Kidney (tissue), 13 donors: ENCODE measurements at regions not wholly inside any gene's neighbourhood (a gene's known extent, or its start where the extent isn't known, plus 50 kb on each side); places are given as distances from the start of the nearest gene placed in this dataset.

Experiments used
- DNase-seq, 5 donors: peaks; one replicate each; pipeline ENCODE4 v3.0.0-alpha.2; 2013 to 2020
- FAIRE-seq: peaks from 2 replicates; lab custom pipeline; 2012; peaks lifted over from hg19 to GRCh38; lab: Jason Lieb, UNC
- H3K27ac ChIP-seq, 2 donors: one replicate each; pipeline ENCODE4 v1.7.0; 2013; ENCODE audit warnings: low read depth in 2 of 2, low read length in 2 of 2, inconsistent platforms in 1 of 2
- H3K27me3 ChIP-seq: one replicate; pipeline ENCODE4 v1.7.1; 2013; ENCODE audit warnings: low read length, inconsistent platforms; ENCODE audit not compliant: control insufficient read depth, insufficient read depth
- H3K36me3 ChIP-seq, 3 donors: one replicate each; pipeline versions ENCODE4 v1.7.0 to v1.7.1; 2013; ENCODE audit warnings: low read length in 3 of 3, control low read depth in 1 of 3, inconsistent platforms in 1 of 3; ENCODE audit not compliant: insufficient read depth in 3 of 3, control insufficient read depth in 2 of 3
- H3K4me1 ChIP-seq, 3 donors: one replicate each; pipeline versions ENCODE4 v1.7.0 to v1.7.1; 2013; ENCODE audit warnings: low read length in 3 of 3, inconsistent platforms in 1 of 3, low read depth in 1 of 3; ENCODE audit not compliant: control insufficient read depth in 2 of 3, insufficient read depth in 2 of 3
- H3K4me3 ChIP-seq, 3 donors: one replicate each; pipeline versions ENCODE4 v1.7.0 to v1.8.1; 2013; ENCODE audit warnings: low read length in 3 of 3, control low read depth in 1 of 3, inconsistent platforms in 1 of 3
- H3K9ac ChIP-seq, 3 donors: one replicate each; pipeline versions ENCODE4 v1.7.0 to v1.7.1; 2013; ENCODE audit warnings: low read length in 3 of 3, control low read depth in 1 of 3, inconsistent platforms in 1 of 3
- H3K9me3 ChIP-seq, 3 donors: one replicate each; pipeline versions ENCODE4 v1.7.0 to v1.7.1; 2013; ENCODE audit warnings: low read length in 3 of 3, control low read depth in 1 of 3, inconsistent platforms in 1 of 3; ENCODE audit not compliant: control insufficient read depth in 2 of 3, insufficient read depth in 1 of 3
- intact Hi-C: fragments of 100-400 bp; cut with DNase I; formaldehyde crosslinking; loops from one replicate; pipeline ENCODE4 v1.11.1; 2022
- TF ChIP-seq, protein P1 (sequence below): IDR thresholded peaks from 3 replicates; pipeline ENCODE4 v1.5.1; 2012; ENCODE audit warnings: mild to moderate bottlenecking, moderate library complexity, borderline replicate concordance; ENCODE audit not compliant: insufficient read depth; ENCODE audit errors: extremely low read depth
- donor health status: control.
- donor health status: control.
- donor health status: control.
- donor health status: control.
- donor health status: control.
- donor health status: DM: yes; HTN: yes; CAD: no.
- donor health status: Normal renal cell carcinoma (clear cell type).

DNA sequence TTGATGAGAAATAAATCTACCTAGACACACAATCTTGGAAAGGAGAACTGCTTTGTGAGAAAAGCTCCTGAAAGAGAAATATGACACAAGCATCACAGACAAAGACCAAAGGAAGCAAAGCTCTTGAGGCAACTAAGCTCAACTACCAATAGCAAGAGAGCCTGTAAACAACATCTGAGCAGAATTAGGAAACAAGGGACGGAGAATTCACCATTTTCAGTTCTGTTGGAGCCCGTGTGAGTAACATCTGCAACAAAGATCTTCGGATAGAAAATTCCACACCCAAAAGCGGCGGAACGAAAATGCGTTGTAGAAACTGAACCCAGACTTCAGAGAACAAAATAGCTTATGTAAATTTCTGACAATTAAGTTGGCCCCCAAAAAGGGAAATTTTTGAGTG, 909.9 kb upstream of the MBL2 start:
- Histone ChIP-seq H3K27ac (no peak overlapping the region), H3K9ac (no peak overlapping the region), H3K4me3 (no peak overlapping the region), H3K4me1 (no peaks in the 10 kb centered on the region), H3K9me3 (no peaks in the 10 kb centered on the region), H3K36me3 (no peaks in the 10 kb centered on the region), H3K27me3 (no peaks in the 10 kb centered on the region)
- FAIRE-seq (no peak), DNase-seq (no peak)
- TF ChIP-seq, protein P1, sequence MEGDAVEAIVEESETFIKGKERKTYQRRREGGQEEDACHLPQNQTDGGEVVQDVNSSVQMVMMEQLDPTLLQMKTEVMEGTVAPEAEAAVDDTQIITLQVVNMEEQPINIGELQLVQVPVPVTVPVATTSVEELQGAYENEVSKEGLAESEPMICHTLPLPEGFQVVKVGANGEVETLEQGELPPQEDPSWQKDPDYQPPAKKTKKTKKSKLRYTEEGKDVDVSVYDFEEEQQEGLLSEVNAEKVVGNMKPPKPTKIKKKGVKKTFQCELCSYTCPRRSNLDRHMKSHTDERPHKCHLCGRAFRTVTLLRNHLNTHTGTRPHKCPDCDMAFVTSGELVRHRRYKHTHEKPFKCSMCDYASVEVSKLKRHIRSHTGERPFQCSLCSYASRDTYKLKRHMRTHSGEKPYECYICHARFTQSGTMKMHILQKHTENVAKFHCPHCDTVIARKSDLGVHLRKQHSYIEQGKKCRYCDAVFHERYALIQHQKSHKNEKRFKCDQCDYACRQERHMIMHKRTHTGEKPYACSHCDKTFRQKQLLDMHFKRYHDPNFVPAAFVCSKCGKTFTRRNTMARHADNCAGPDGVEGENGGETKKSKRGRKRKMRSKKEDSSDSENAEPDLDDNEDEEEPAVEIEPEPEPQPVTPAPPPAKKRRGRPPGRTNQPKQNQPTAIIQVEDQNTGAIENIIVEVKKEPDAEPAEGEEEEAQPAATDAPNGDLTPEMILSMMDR, result no peak
- intact Hi-C loops, result no loop called here

DNA sequence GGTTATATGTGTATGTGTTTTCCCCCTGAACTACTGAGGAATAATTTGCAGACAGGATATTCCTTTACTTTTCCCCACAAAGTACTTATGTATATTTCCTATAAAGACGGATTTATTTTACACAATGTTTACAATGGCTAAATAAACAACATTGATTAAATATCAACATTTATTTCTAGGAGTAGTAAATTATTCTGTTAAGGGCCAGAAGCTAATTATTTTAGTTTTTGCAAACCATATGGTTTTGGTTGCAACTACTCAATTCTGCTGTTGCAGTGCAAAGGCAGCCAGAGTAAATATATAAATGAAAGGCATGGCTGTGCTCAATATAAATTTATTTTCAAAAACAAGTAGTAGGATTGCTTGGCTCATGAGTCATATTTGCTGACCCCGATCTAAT, 907.1 kb upstream of the MBL2 start:
- Histone ChIP-seq H3K4me3 (no peak overlapping the region), H3K9ac (no peak overlapping the region), H3K9me3 (no peaks in the 10 kb centered on the region), H3K27me3 (no peaks in the 10 kb centered on the region), H3K27ac (no peak overlapping the region), H3K36me3 (no peaks in the 10 kb centered on the region), H3K4me1 (no peaks in the 10 kb centered on the region)
- FAIRE-seq (no peak), DNase-seq (no peak)
- intact Hi-C loops, result no loop called here
- TF ChIP-seq, protein P1, result no peak

DNA sequence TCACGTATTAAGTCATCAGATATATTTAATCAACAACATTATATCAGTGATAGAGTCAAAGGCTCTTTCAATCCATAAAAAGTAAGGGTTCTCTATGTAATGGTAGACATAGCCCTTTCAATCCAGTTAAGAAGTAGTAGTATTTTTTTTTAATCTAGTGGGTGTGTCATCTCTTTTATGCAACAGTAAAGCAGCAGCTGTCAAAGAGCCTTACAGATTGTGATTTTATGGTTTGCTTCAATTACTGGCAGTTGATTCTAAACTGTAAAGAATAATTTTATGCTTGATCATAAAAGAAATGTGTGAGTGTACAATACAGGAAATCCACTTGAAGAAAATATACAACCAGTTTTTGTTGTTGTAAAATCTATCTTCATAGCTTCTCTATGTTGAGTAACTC, 902.6 kb upstream of the MBL2 start:
- FAIRE-seq (no peak), DNase-seq (no peak)

More for the DNA sequence above, 902.6 kb upstream of the MBL2 start:
- Histone ChIP-seq H3K36me3 (no peaks in the 10 kb centered on the region), H3K9ac (no peak overlapping the region), H3K27ac (no peak overlapping the region), H3K4me3 (no peak overlapping the region), H3K4me1 (no peaks in the 10 kb centered on the region), H3K9me3 (no peaks in the 10 kb centered on the region), H3K27me3 (no peaks in the 10 kb centered on the region)
- intact Hi-C loops, result no loop called here
- TF ChIP-seq, protein P1, result no peak
